ENCODE measurements at regions not wholly inside any gene's neighbourhood (a gene's known extent, or its start where the extent isn't known, plus 50 kb on each side); places are given as distances from the start of the nearest gene placed in this dataset.

GRCh38 chr2:13019781-13020180 is 303.0 kb downstream of the TRIB2 start:
- DNase-seq = no peak

- no peak for DNase-seq
These were observed 303.7 kb downstream of the TRIB2 start for GRCh38 chr2:13020469-13020868.

- DNase-seq = no peak
These were observed 304.8 kb downstream of the TRIB2 start for GRCh38 chr2:13021470-13021957.

- DNase-seq = no peak
These were observed 313.9 kb downstream of the TRIB2 start for GRCh38 chr2:13030606-13031005.

GRCh38 chr2:13034861-13035260 is 318.1 kb downstream of the TRIB2 start:
- no peak for DNase-seq

- no peak for DNase-seq
These were observed 319.1 kb downstream of the TRIB2 start for GRCh38 chr2:13035866-13036265.

- DNase-seq = no peak
These were observed 323.3 kb downstream of the TRIB2 start for GRCh38 chr2:13040043-13040442.

GRCh38 chr2:13046557-13047165 is 329.9 kb downstream of the TRIB2 start:
- DNase-seq = no peak

- no peak for DNase-seq
These were observed 334.0 kb downstream of the TRIB2 start for GRCh38 chr2:13050764-13051163.

GRCh38 chr2:13052547-13052946 is 335.8 kb downstream of the TRIB2 start:
- DNase-seq = no peak

- no peak for DNase-seq
These were observed 339.6 kb downstream of the TRIB2 start for GRCh38 chr2:13056259-13056843.

GRCh38 chr2:13057671-13058070 is 340.9 kb downstream of the TRIB2 start:
- no peak for DNase-seq

GRCh38 chr2:13066676-13067075 is 349.9 kb downstream of the TRIB2 start:
- DNase-seq = no peak

GRCh38 chr2:13067508-13067907 is 350.8 kb downstream of the TRIB2 start:
- DNase-seq = no peak

- DNase-seq = no peak
These were observed 373.2 kb downstream of the TRIB2 start for GRCh38 chr2:13089971-13090370.

GRCh38 chr2:13091455-13091854 is 374.7 kb downstream of the TRIB2 start:
- DNase-seq = no peak

- DNase-seq = no peak
These were observed 375.2 kb downstream of the TRIB2 start for GRCh38 chr2:13091861-13092378.

GRCh38 chr2:13093416-13093991 is 376.8 kb downstream of the TRIB2 start:
- DNase-seq = no peak

- DNase-seq = no peak
These were observed 385.8 kb downstream of the TRIB2 start for GRCh38 chr2:13102397-13103063.

GRCh38 chr2:13103151-13103550 is 386.4 kb downstream of the TRIB2 start:
- no peak for DNase-seq

- DNase-seq = no peak
These were observed 387.2 kb downstream of the TRIB2 start for GRCh38 chr2:13103778-13104493.

- DNase-seq = no peak
These were observed 388.0 kb downstream of the TRIB2 start for GRCh38 chr2:13104723-13105122.

GRCh38 chr2:13106302-13106701 is 389.6 kb downstream of the TRIB2 start:
- DNase-seq = no peak

Measured in activated T-cell treated with anti-CD3 and anti-CD28 coated beads, Interleukin-2, amount 50 U/mL, for 1 hour (primary cell).